KMS-11 (cell line): ENCODE measurements at regions not wholly inside any gene's neighbourhood (a gene's known extent, or its start where the extent isn't known, plus 50 kb on each side); places are given as distances from the start of the nearest gene placed in this dataset.

Experiments
- H2AFZ ChIP-seq: fragments of 200-600 bp; sonication (generic); 2 replicates; pipeline ENCODE4 v1.6.1; 2016; ENCODE audit warnings: antibody characterized with exemption, mixed run types, low read depth
- H3K27ac ChIP-seq: fragments of 200-600 bp; sonication (generic); 2 replicates; pipeline ENCODE4 v1.6.1; 2016; ENCODE audit warnings: mild to moderate bottlenecking, mixed run types
- H3K27me3 ChIP-seq: fragments of 200-600 bp; sonication (generic); 2 replicates; pipeline ENCODE4 v1.6.1; 2017; ENCODE audit warnings: mild to moderate bottlenecking, low read depth, mixed run types, moderate library complexity; ENCODE audit not compliant: insufficient read depth
- H3K36me3 ChIP-seq: fragments of 200-600 bp; sonication (generic); 2 replicates; pipeline ENCODE4 v1.6.1; 2017; ENCODE audit warnings: mild to moderate bottlenecking, mixed run types; ENCODE audit not compliant: insufficient read depth
- H3K4me1 ChIP-seq: fragments of 200-600 bp; sonication (generic); 2 replicates; pipeline ENCODE4 v1.6.1; 2016; ENCODE audit warnings: mild to moderate bottlenecking, low read depth, mixed run types; ENCODE audit not compliant: poor library complexity, severe bottlenecking
- H3K4me2 ChIP-seq: fragments of 200-600 bp; sonication (generic); 2 replicates; pipeline ENCODE4 v1.7.0; 2016; ENCODE audit warnings: mild to moderate bottlenecking, mixed run types
- H3K4me3 ChIP-seq: fragments of 200-600 bp; sonication (generic); IDR thresholded peaks from 2 replicates; pipeline ENCODE4 v1.6.1; 2017; ENCODE audit warnings: low read depth, low read length, mixed read lengths; ENCODE audit not compliant: insufficient read depth
- H3K79me2 ChIP-seq: fragments of 200-600 bp; sonication (generic); 2 replicates; pipeline ENCODE4 v1.6.1; 2016; ENCODE audit warnings: low read depth, mixed run types; ENCODE audit not compliant: insufficient read depth
- H3K9ac ChIP-seq: fragments of 200-600 bp; sonication (generic); 2 replicates; pipeline ENCODE4 v1.6.1; 2016; ENCODE audit warnings: mild to moderate bottlenecking, mixed run types
- H4K20me1 ChIP-seq: fragments of 200-600 bp; sonication (generic); 2 replicates; pipeline ENCODE4 v1.6.1; 2016; ENCODE audit warnings: mild to moderate bottlenecking, mixed run types; ENCODE audit not compliant: insufficient read depth
- CTCF ChIP-seq: fragments of 200-600 bp; sonication (generic); conservative IDR thresholded peaks from 2 replicates; pipeline ENCODE4 v1.6.1; 2017; ENCODE audit warnings: low read depth, mild to moderate bottlenecking, antibody characterized with exemption, low read length, moderate library complexity, mixed read lengths

GRCh38 chr1:188665477-188665876 lies 1812.2 kb downstream of the BRINP3 start:
- TF ChIP-seq CTCF = no peak
- Histone ChIP-seq H3K4me1 (no peaks in the 10 kb centered on the region), H3K36me3 (no peaks in the 10 kb centered on the region), H3K9ac (no peak overlapping the region), H3K79me2 (no peaks in the 10 kb centered on the region), H3K27ac (no peak overlapping the region), H4K20me1 (no peaks in the 10 kb centered on the region), H3K27me3 (no peaks in the 10 kb centered on the region), H3K4me2 (no peak overlapping the region), H2AFZ (no peak overlapping the region), H3K4me3 (no peak overlapping the region)

GRCh38 chr1:188668083-188668482 lies 1809.6 kb downstream of the BRINP3 start:
- H3K4me3 ChIP-seq = no peak overlapping the region
- H3K4me2 ChIP-seq = no peak overlapping the region
- no peaks in the 10 kb centered on the region for H3K27me3 ChIP-seq
- H3K4me1 ChIP-seq = no peaks in the 10 kb centered on the region
- H2AFZ ChIP-seq = no peak overlapping the region
- H4K20me1 ChIP-seq = no peaks in the 10 kb centered on the region
- no peaks in the 10 kb centered on the region for H3K79me2 ChIP-seq
- H3K27ac ChIP-seq = no peak overlapping the region
- H3K9ac ChIP-seq = no peak overlapping the region
- peak; percentile 33; the same call in 1 of the 2 replicates for TF ChIP-seq CTCF
- no peaks in the 10 kb centered on the region for H3K36me3 ChIP-seq

- Histone ChIP-seq H3K27me3 (no peaks in the 10 kb centered on the region), H3K36me3 (no peaks in the 10 kb centered on the region), H4K20me1 (no peaks in the 10 kb centered on the region), H3K4me3 (no peak overlapping the region), H2AFZ (no peak overlapping the region), H3K4me2 (no peak overlapping the region), H3K9ac (no peak overlapping the region), H3K79me2 (no peaks in the 10 kb centered on the region), H3K4me1 (no peaks in the 10 kb centered on the region), H3K27ac (no peak overlapping the region)
- no peak for TF ChIP-seq CTCF
These were observed 1807.8 kb downstream of the BRINP3 start for GRCh38 chr1:188669728-188670382.

- Histone ChIP-seq H2AFZ (no peak overlapping the region), H3K4me1 (no peaks in the 10 kb centered on the region), H4K20me1 (no peaks in the 10 kb centered on the region), H3K27me3 (no peaks in the 10 kb centered on the region), H3K4me3 (no peak overlapping the region), H3K4me2 (no peak overlapping the region), H3K79me2 (no peaks in the 10 kb centered on the region), H3K9ac (no peak overlapping the region), H3K36me3 (no peaks in the 10 kb centered on the region), H3K27ac (no peak overlapping the region)
- no peak for TF ChIP-seq CTCF
These were observed 1806.8 kb downstream of the BRINP3 start for GRCh38 chr1:188670837-188671236.
